ENCODE measurements at regions not wholly inside any gene's neighbourhood (a gene's known extent, or its start where the extent isn't known, plus 50 kb on each side); places are given as distances from the start of the nearest gene placed in this dataset.

DNA sequence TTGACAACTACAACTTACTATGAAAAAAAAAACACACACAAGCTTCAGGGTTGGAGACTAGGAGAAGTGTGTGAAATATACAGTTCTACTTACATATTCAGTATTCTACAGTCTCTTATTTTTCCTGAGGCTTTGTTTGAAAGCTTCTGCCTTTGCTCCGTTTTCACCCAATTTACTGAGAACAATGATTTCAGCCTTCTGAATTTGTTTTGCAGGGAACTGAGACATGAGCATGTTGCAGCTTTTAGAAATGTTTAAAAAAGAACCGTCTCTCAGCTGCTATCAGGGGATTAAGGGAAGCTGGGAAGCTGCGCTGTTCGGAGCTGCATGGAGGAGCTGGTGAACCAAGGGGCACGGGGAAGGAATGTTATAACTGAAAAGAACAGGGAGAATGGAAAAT is 85.7 kb downstream of the QDPR start:
- intact Hi-C loops (cut with micrococcal nuclease) = no loop called here
- Histone ChIP-seq H3K79me2 (ENCODE audit: low read length) (no peaks in the 10 kb centered on the region), H3K4me2 (ENCODE audit: low read length) (no peak overlapping the region), H3K27me3 (ENCODE audit: low read length) (peaks cover 63% of the 10 kb centered on the region), H2AFZ (ENCODE audit: low read length) (no peak overlapping the region), H3K4me1 (ENCODE audit: insufficient read depth, low read length) (no peaks in the 10 kb centered on the region), H4K20me1 (ENCODE audit: low read length) (no peaks in the 10 kb centered on the region), H3K9ac (ENCODE audit: low read length) (no peak overlapping the region), H3K27ac (ENCODE audit: low read length) (no peak overlapping the region), H3K4me3 (ENCODE audit: low read length) (no peak overlapping the region), H3K9me2 (replicated peaks; ENCODE audit: low read length) (no peaks in the 10 kb centered on the region), H3K9me3 (ENCODE audit: low read length) (no peaks in the 10 kb centered on the region), H3F3A (ENCODE audit: low read length, unreplicated experiment) (no peaks in the 10 kb centered on the region), H3K36me3 (ENCODE audit: low read depth, low read length) (no peaks in the 10 kb centered on the region)
- ATAC-seq (no peak), DNase-seq (no peak)
- TF ChIP-seq EZH2phosphoT487 (IDR thresholded peaks at IDR 0.05; ENCODE audit: borderline replicate concordance, low read length) = no peak
- CTCF ChIA-PET = no interaction called here
- POLR2A ChIA-PET (ENCODE audit: unreplicated experiment) = no interaction called here
- no TSS peak for BruUV-seq (replicated peaks)

DNA sequence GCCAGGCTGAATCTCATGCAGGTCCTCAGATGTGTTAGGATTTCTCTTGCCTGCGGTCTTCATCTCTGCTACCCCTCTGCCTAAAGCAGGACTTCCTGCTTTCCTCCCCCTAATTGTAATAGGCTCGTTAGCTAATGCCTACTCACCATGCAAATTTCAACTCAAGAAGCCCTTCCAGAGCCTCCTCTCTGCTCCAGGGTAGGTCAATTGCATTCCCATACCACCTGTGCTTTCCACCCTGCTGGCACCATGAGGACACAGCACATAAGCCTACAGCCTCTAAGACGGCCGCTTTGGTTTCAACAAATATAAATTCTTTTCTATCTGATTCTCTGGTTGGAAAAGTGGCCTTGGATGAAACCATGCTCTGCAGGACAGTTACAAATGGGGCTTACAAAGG is 93.9 kb downstream of the QDPR start:
- Histone ChIP-seq H3K27ac (ENCODE audit: low read length) (no peak overlapping the region), H3K27me3 (ENCODE audit: low read length) (peaks cover 57% of the 10 kb centered on the region), H3K4me3 (ENCODE audit: low read length) (no peak overlapping the region), H3K9me2 (replicated peaks; ENCODE audit: low read length) (no peaks in the 10 kb centered on the region), H4K20me1 (ENCODE audit: low read length) (no peaks in the 10 kb centered on the region), H3K79me2 (ENCODE audit: low read length) (no peaks in the 10 kb centered on the region), H3K9me3 (ENCODE audit: low read length) (no peaks in the 10 kb centered on the region), H3K4me2 (ENCODE audit: low read length) (no peak overlapping the region), H3F3A (ENCODE audit: low read length, unreplicated experiment) (no peaks in the 10 kb centered on the region), H3K36me3 (ENCODE audit: low read depth, low read length) (no peaks in the 10 kb centered on the region), H3K9ac (ENCODE audit: low read length) (no peak overlapping the region), H3K4me1 (ENCODE audit: insufficient read depth, low read length) (no peaks in the 10 kb centered on the region), H2AFZ (ENCODE audit: low read length) (no peak overlapping the region)
- no peak for ATAC-seq
- no TSS peak for BruUV-seq (replicated peaks)
- intact Hi-C loops (cut with micrococcal nuclease) = no loop called here
- ChIA-PET CTCF (no interaction called here), POLR2A (ENCODE audit: unreplicated experiment) (no interaction called here)
- TF ChIP-seq EZH2 (IDR thresholded peaks at IDR 0.05; ENCODE audit: low read length, unreplicated experiment) (no peak), EZH2phosphoT487 (IDR thresholded peaks at IDR 0.05; ENCODE audit: borderline replicate concordance, low read length) (no peak)
- TF ChIP-seq, protein P1, sequence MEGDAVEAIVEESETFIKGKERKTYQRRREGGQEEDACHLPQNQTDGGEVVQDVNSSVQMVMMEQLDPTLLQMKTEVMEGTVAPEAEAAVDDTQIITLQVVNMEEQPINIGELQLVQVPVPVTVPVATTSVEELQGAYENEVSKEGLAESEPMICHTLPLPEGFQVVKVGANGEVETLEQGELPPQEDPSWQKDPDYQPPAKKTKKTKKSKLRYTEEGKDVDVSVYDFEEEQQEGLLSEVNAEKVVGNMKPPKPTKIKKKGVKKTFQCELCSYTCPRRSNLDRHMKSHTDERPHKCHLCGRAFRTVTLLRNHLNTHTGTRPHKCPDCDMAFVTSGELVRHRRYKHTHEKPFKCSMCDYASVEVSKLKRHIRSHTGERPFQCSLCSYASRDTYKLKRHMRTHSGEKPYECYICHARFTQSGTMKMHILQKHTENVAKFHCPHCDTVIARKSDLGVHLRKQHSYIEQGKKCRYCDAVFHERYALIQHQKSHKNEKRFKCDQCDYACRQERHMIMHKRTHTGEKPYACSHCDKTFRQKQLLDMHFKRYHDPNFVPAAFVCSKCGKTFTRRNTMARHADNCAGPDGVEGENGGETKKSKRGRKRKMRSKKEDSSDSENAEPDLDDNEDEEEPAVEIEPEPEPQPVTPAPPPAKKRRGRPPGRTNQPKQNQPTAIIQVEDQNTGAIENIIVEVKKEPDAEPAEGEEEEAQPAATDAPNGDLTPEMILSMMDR (conservative IDR thresholded peaks at IDR 0.05; ENCODE audit: low read depth, low read length) = no peak
- no peak for DNase-seq

DNA sequence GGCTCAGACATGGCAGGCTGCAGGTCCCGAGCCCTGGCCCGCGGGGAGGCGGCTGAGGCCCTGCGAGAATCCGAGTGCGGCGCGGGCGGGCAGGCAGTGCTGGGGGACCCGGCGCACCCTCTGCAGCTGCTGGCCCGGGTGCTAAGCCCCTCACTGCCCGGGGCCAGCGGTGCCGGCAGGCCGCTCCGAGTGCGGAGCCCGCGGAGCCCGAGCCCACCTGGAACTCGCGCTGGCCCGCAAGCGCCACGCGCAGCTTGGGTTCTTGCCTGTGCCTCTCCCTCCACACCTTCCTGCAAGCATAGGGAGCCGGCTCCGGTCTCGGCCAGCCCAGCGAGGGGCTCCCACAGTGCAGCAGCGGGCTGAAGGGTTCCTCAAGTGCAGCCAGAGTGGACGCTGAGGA is 97.5 kb downstream of the QDPR start:
- Histone ChIP-seq H2AFZ (ENCODE audit: low read length) (no peak overlapping the region), H3K27me3 (ENCODE audit: low read length) (peaks cover 50% of the 10 kb centered on the region), H3K9ac (ENCODE audit: low read length) (no peak overlapping the region), H3K9me2 (replicated peaks; ENCODE audit: low read length) (no peaks in the 10 kb centered on the region), H3K36me3 (ENCODE audit: low read depth, low read length) (no peaks in the 10 kb centered on the region), H3K4me1 (ENCODE audit: insufficient read depth, low read length) (no peaks in the 10 kb centered on the region), H3K4me2 (ENCODE audit: low read length) (no peak overlapping the region), H4K20me1 (ENCODE audit: low read length) (no peaks in the 10 kb centered on the region), H3K4me3 (ENCODE audit: low read length) (no peak overlapping the region), H3K79me2 (ENCODE audit: low read length) (no peaks in the 10 kb centered on the region), H3F3A (ENCODE audit: low read length, unreplicated experiment) (no peaks in the 10 kb centered on the region), H3K9me3 (ENCODE audit: low read length) (no peaks in the 10 kb centered on the region), H3K27ac (ENCODE audit: low read length) (no peak overlapping the region)
- POLR2A ChIA-PET (ENCODE audit: unreplicated experiment) = no interaction called here
- CTCF ChIA-PET = no interaction called here
- ATAC-seq = no peak
- intact Hi-C loops (cut with micrococcal nuclease) = no loop called here
- no peak for DNase-seq
- BruUV-seq (replicated peaks) = no TSS peak
- TF ChIP-seq EZH2phosphoT487 (IDR thresholded peaks at IDR 0.05; ENCODE audit: borderline replicate concordance, low read length) = no peak
- TF ChIP-seq, protein P1 (conservative IDR thresholded peaks at IDR 0.05; ENCODE audit: low read depth, low read length) = no peak
- no peak for TF ChIP-seq EZH2 (IDR thresholded peaks at IDR 0.05; ENCODE audit: low read length, unreplicated experiment)
